B cell (primary cell): ENCODE measurements at regions not wholly inside any gene's neighbourhood (a gene's known extent, or its start where the extent isn't known, plus 50 kb on each side); places are given as distances from the start of the nearest gene placed in this dataset.

Experiments used
- ATAC-seq: fragments of 200-7000 bp; cut with Tn5 transposase; one replicate; pipeline ENCODE4 v1.10.0; 2021; ENCODE audit warnings: low read depth, mild to moderate bottlenecking, moderate number of reproducible peaks, moderate library complexity
- CTCF ChIA-PET: fragments of 350-600 bp; sonication (Branson Sonifier 250); formaldehyde crosslinking; loops from one replicate; lab custom pipeline; 2021; ENCODE audit warnings: antibody characterized with exemption, inconsistent platforms; lab: Charles Lee
- POLR2A ChIA-PET: fragments of 350-600 bp; sonication (Branson Sonifier 250); formaldehyde crosslinking; loops from one replicate; lab custom pipeline; 2021; ENCODE audit warnings: antibody characterized with exemption; lab: Charles Lee
- DNase-seq: peaks from one replicate; pipeline ENCODE4 v3.0.0; 2013
- H2AFZ ChIP-seq: 2 replicates; pipeline ENCODE4 v1.6.1; 2012; ENCODE audit warnings: mild to moderate bottlenecking, low read depth, low read length; ENCODE audit not compliant: insufficient read depth, poor library complexity, severe bottlenecking
- H3K27ac ChIP-seq, 2 donors: 1 replicate in 1 of 2; 2 replicates in 1 of 2; pipeline ENCODE4 v1.5.1; 2012 to 2013; ENCODE audit warnings: low read length in 2 of 2, mild to moderate bottlenecking in 2 of 2, moderate library complexity in 1 of 2
- H3K27me3 ChIP-seq, 4 experiments: fragments of 200-600 bp in 1 of 4; sonication (generic) in 1 of 4; replicated peaks in 1 of 4; 1 replicate in 2 of 4; 2 replicates in 2 of 4; pipeline versions ENCODE4 v1.6.1 to v1.7.0; 2013 to 2016; ENCODE audit warnings: low read length in 3 of 4, mild to moderate bottlenecking in 2 of 4, mixed read lengths in 1 of 4, moderate library complexity in 1 of 4; ENCODE audit not compliant: insufficient read depth in 4 of 4, control insufficient read depth in 3 of 4; ENCODE audit errors: control extremely low read depth in 1 of 4
- H3K36me3 ChIP-seq, 2 experiments: replicated peaks in 1 of 2; 1 replicate in 1 of 2; 2 replicates in 1 of 2; pipeline versions ENCODE4 v1.6.1 to v1.7.1; 2013; ENCODE audit warnings: low read length in 1 of 2; ENCODE audit not compliant: insufficient read depth in 2 of 2, control insufficient read depth in 1 of 2; ENCODE audit errors: control extremely low read depth in 1 of 2, extremely low read depth in 1 of 2
- H3K4me1 ChIP-seq, 2 donors: fragments of 200-600 bp in 1 of 2; sonication (generic) in 1 of 2; 1 replicate in 1 of 2; 2 replicates in 1 of 2; pipeline versions ENCODE4 v1.5.1 to v1.6.1; 2013 to 2017; ENCODE audit warnings: low read length in 2 of 2; ENCODE audit not compliant: control insufficient read depth in 2 of 2, insufficient read depth in 2 of 2
- H3K4me2 ChIP-seq: replicated peaks from 2 replicates; pipeline ENCODE3; 2012; ENCODE audit warnings: mild to moderate bottlenecking, low read depth, low read length; ENCODE audit not compliant: poor library complexity, severe bottlenecking
- H3K4me3 ChIP-seq, 5 experiments: fragments of 200-600 bp in 1 of 5; sonication (generic) in 1 of 5; 1 replicate in 3 of 5; 2 replicates in 2 of 5; pipeline versions ENCODE4 v1.5.1 to v1.7.0; 2011 to 2016; ENCODE audit warnings: low read length in 4 of 5, mild to moderate bottlenecking in 4 of 5, low read depth in 2 of 5, control low read depth in 1 of 5, moderate library complexity in 1 of 5; ENCODE audit not compliant: insufficient read depth in 1 of 5; ENCODE audit errors: control extremely low read depth in 1 of 5, extremely low read depth in 1 of 5
- H3K79me2 ChIP-seq: fragments of 200-600 bp; sonication (generic); one replicate; pipeline ENCODE4 v1.6.0; 2016; ENCODE audit warnings: low read length; ENCODE audit not compliant: control insufficient read depth, insufficient read depth
- H3K9ac ChIP-seq: fragments of 200-600 bp; sonication (generic); 2 replicates; pipeline ENCODE4 v1.6.1; 2017; ENCODE audit warnings: mild to moderate bottlenecking, low read length, moderate library complexity
- H3K9me3 ChIP-seq, 3 donors: one replicate each; pipeline versions ENCODE4 v1.6.1 to v1.7.1; 2013; ENCODE audit warnings: low read length in 2 of 3; ENCODE audit not compliant: control insufficient read depth in 2 of 3, insufficient read depth in 1 of 3; ENCODE audit errors: control extremely low read depth in 1 of 3
- H4K20me1 ChIP-seq: 2 replicates; pipeline ENCODE4 v1.6.0; 2012; ENCODE audit warnings: mild to moderate bottlenecking, low read length; ENCODE audit not compliant: insufficient read depth, control insufficient read depth, poor library complexity, severe bottlenecking
- H3K27ac Mint-ChIP-seq: one replicate; pipeline ENCODE4 v1.8.0; 2021; ENCODE audit warnings: mixed read lengths
- H3K27me3 Mint-ChIP-seq: one replicate; pipeline ENCODE4 v1.8.0; 2021; ENCODE audit warnings: mixed read lengths
- H3K4me1 Mint-ChIP-seq: one replicate; pipeline ENCODE4 v1.8.0; 2021; ENCODE audit warnings: mixed read lengths
- H3K4me3 Mint-ChIP-seq: one replicate; pipeline ENCODE4 v1.8.0; 2021; ENCODE audit warnings: mixed read lengths
- H3K9me3 Mint-ChIP-seq: one replicate; pipeline ENCODE4 v1.8.0; 2022; ENCODE audit warnings: mixed read lengths; ENCODE audit not compliant: insufficient read depth
- CTCF ChIP-seq: fragments of 200-600 bp; IDR thresholded peaks from one replicate; pipeline ENCODE4 v1.8.0; 2022; ENCODE audit warnings: antibody characterized with exemption, mild to moderate bottlenecking
- EZH2 ChIP-seq: IDR thresholded peaks from 2 replicates; pipeline ENCODE4 v1.6.1; 2012; ENCODE audit warnings: borderline replicate concordance, low read depth, mild to moderate bottlenecking, moderate library complexity, low read length; ENCODE audit not compliant: insufficient read depth, poor library complexity, severe bottlenecking
- WGBS: methylation state at CpG from one replicate; pipeline ENCODE4 v1.1.5; 2013; ENCODE audit warnings: missing lambda C conversion rate; ENCODE audit not compliant: insufficient coverage; 5-methylcytosine and 5-hydroxymethylcytosine counted together
- intact Hi-C: fragments of 100-400 bp; cut with micrococcal nuclease; formaldehyde crosslinking; loops from one replicate; pipeline ENCODE4 v1.10.0; 2022

- H3K9ac ChIP-seq = no peak overlapping the region
- 95% methylated on average over 2 of the region's 2 CpGs for WGBS
- no peaks in the 10 kb centered on the region for H3K36me3 ChIP-seq
- DNase-seq = no peak
- ChIA-PET POLR2A (no interaction called here), CTCF (no interaction called here)
- no peaks in the 10 kb centered on the region for H3K4me1 ChIP-seq
- intact Hi-C loops = no loop called here
- Mint-ChIP-seq H3K4me1 (no peaks in the 10 kb centered on the region), H3K9me3 (no peaks in the 10 kb centered on the region), H3K27ac (no peak overlapping the region), H3K4me3 (no peak overlapping the region), H3K27me3 (no peaks in the 10 kb centered on the region)
- no peak overlapping the region for H3K4me3 ChIP-seq
- no peak overlapping the region for H2AFZ ChIP-seq
- TF ChIP-seq CTCF (no peak), EZH2 (no peak)
- H3K79me2 ChIP-seq = no peaks in the 10 kb centered on the region
- H3K4me2 ChIP-seq = no peak overlapping the region
- no peaks in the 10 kb centered on the region for H3K9me3 ChIP-seq
- H4K20me1 ChIP-seq = no peaks in the 10 kb centered on the region
- H3K27ac ChIP-seq = no peak overlapping the region
- no peaks in the 10 kb centered on the region for H3K27me3 ChIP-seq
- ATAC-seq = no peak
These were observed 106.1 kb upstream of the VEGFC start for GRCh38 chr4:176898791-176899190.

GRCh38 chr4:176902710-176903323, 110.1 kb upstream of the VEGFC start:
- ChIA-PET CTCF (no interaction called here), POLR2A (no interaction called here)
- no peaks in the 10 kb centered on the region for H3K27me3 ChIP-seq
- TF ChIP-seq CTCF = no peak
- no peak for TF ChIP-seq EZH2
- Mint-ChIP-seq H3K4me1 (no peaks in the 10 kb centered on the region), H3K9me3 (no peaks in the 10 kb centered on the region), H3K27me3 (no peaks in the 10 kb centered on the region), H3K4me3 (no peak overlapping the region), H3K27ac (no peak overlapping the region)
- H3K9ac ChIP-seq = no peak overlapping the region
- ATAC-seq (no peak), DNase-seq (no peak)
- no peaks in the 10 kb centered on the region for H4K20me1 ChIP-seq
- H3K4me2 ChIP-seq = no peak overlapping the region
- no peaks in the 10 kb centered on the region for H3K79me2 ChIP-seq
- 50% methylated on average over 2 of the region's 5 CpGs for WGBS
- no peak overlapping the region for H3K27ac ChIP-seq
- no peaks in the 10 kb centered on the region for H3K9me3 ChIP-seq
- intact Hi-C loops = no loop called here
- no peaks in the 10 kb centered on the region for H3K36me3 ChIP-seq
- no peak overlapping the region for H2AFZ ChIP-seq
- no peaks in the 10 kb centered on the region for H3K4me1 ChIP-seq
- H3K4me3 ChIP-seq = no peak overlapping the region
